ENCODE measurements at regions not wholly inside any gene's neighbourhood (a gene's known extent, or its start where the extent isn't known, plus 50 kb on each side); places are given as distances from the start of the nearest gene placed in this dataset.

DNA sequence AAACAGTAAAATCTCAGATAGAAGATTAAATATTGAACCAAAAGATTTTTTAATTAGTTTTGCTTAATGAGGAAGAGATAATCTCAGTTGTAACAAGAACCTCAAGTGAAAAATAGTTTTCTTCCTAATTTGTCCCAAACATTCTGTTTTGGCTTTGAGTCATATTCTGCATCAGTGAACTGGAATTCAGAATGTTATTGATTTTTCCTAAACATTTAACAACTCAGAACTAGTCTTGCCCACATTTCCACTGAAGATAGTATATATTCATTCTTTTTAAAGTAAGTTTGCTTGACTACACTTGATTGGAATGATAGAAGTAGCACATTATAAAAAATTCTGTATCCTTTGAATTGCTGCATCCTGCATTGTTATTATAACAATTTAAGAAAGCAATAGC, 85.7 kb upstream of the UGP2 start:
- DNase-seq (no peak), ATAC-seq (no peak)
- peaks cover 8% of the 10 kb centered on the region for H3K4me1 Mint-ChIP-seq
- peaks cover 2% of the 10 kb centered on the region for H3K27me3 Mint-ChIP-seq
- no peak overlapping the region for H3K4me3 Mint-ChIP-seq
- H3K27ac Mint-ChIP-seq, result no peak overlapping the region
- no peaks in the 10 kb centered on the region for H3K36me3 Mint-ChIP-seq
- no peaks in the 10 kb centered on the region for H3K9me3 Mint-ChIP-seq (ENCODE audit: low read depth)
- CTCF ChIA-PET, result no interaction called here

DNA sequence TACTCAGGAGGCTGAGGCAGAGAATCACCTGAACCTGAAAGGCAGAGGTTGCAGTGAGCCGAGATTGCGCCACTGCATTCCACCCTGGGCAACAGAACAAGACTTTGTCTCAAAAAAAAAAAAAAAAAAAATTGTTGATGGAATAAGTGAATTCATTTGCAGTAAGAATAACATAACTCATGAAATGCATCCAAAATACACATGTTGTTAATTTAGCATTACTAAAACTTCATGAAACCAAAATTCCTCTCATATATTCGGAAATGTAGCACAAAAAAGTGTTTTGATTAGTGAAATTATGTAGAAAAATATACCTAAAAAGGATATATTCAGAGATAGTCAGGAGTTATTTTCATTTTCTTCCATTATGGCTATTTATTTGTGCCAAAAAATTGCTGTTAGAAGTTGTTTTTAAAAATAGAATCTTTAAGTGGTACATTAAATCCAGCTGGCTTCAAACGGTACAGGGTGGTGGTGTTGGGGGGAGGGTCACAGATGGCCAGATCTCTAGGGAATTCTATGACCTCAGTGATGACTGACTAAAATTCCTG, 78.2 kb upstream of the UGP2 start:
- CTCF ChIA-PET, result no interaction called here

DNA sequence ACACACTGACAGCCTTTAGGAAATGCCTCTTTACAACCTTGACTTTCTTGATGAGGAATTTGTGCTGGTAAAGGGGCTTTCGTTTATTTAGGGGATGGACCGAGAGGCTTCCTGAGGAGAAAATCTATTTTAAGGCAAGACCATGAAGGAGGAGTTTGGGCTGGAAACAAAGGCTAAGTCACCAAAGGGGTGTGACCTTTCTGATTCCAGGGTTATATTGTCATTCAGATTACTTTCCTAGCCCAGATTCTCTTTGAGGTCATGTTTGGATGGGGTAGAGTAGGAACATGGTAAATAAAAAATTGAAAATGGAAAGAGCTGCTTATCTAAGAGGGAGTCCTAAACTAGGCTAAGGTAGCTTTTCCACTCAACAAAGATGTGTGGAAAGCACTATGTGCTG, 77.1 kb upstream of the UGP2 start:
- Mint-ChIP-seq H3K4me3 (no peak overlapping the region), H3K27ac (no peak overlapping the region), H3K27me3 (no peaks in the 10 kb centered on the region), H3K9me3 (ENCODE audit: low read depth) (no peaks in the 10 kb centered on the region), H3K36me3 (no peaks in the 10 kb centered on the region), H3K4me1 (no peaks in the 10 kb centered on the region)
- CTCF ChIA-PET, result no interaction called here
- no peak for DNase-seq
- ATAC-seq, result no peak

More for the DNA sequence above, 78.2 kb upstream of the UGP2 start:
- Mint-ChIP-seq H3K36me3 (no peaks in the 10 kb centered on the region), H3K9me3 (ENCODE audit: low read depth) (no peaks in the 10 kb centered on the region), H3K27ac (no peak overlapping the region), H3K4me3 (no peak overlapping the region), H3K27me3 (no peaks in the 10 kb centered on the region), H3K4me1 (no peaks in the 10 kb centered on the region)
- DNase-seq, result no peak
- no peak for ATAC-seq

DNA sequence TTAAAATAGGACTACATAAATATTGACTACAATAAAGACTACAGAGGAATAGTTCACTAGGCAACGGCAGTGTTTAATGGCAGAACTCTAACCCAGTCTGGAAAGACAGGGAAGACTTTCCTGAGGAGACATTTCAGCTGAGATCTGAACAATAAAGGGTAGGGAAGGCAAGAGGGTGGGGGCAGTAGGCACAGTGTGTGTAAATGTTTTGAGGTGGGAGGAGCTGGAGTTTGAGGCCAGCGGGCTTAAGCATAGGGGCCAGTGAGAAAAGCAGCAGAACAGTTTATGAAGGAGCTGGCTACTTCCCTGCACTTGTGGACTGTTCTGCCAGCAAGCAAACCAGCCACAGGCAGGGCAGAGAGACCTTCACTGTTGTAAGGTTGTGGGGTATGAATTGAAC, 76.6 kb upstream of the UGP2 start:
- Mint-ChIP-seq H3K9me3 (ENCODE audit: low read depth) (no peaks in the 10 kb centered on the region), H3K27me3 (no peaks in the 10 kb centered on the region), H3K36me3 (no peaks in the 10 kb centered on the region), H3K27ac (no peak overlapping the region), H3K4me1 (no peaks in the 10 kb centered on the region), H3K4me3 (no peak overlapping the region)
- ATAC-seq, result no peak
- DNase-seq, result no peak
- CTCF ChIA-PET, result no interaction called here

DNA sequence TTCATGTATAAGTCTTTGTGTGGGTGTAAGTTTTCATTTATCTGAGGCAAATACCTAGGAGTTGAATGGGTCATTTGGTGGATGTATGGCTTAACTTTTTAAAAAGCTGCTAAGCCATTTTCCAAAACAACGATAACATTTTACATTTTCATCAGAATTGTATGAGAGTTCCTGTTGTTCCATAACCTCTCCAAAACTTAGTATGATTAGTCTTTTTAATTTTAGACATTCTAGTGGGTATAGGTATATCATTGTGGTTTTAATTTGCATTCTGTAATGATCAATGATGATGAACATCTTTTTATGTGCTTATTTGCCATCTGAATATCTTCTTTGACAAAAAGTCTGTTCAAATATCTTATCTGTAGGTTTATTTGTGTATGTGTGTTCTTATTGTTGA, 74.4 kb upstream of the UGP2 start:
- H3K36me3 Mint-ChIP-seq, result no peaks in the 10 kb centered on the region
- CTCF ChIA-PET, result no interaction called here
- H3K9me3 Mint-ChIP-seq (ENCODE audit: low read depth), result no peaks in the 10 kb centered on the region
- no peak overlapping the region for H3K4me3 Mint-ChIP-seq
- DNase-seq, result no peak
- H3K4me1 Mint-ChIP-seq, result no peaks in the 10 kb centered on the region
- ATAC-seq, result no peak
- no peaks in the 10 kb centered on the region for H3K27me3 Mint-ChIP-seq
- H3K27ac Mint-ChIP-seq, result no peak overlapping the region

DNA sequence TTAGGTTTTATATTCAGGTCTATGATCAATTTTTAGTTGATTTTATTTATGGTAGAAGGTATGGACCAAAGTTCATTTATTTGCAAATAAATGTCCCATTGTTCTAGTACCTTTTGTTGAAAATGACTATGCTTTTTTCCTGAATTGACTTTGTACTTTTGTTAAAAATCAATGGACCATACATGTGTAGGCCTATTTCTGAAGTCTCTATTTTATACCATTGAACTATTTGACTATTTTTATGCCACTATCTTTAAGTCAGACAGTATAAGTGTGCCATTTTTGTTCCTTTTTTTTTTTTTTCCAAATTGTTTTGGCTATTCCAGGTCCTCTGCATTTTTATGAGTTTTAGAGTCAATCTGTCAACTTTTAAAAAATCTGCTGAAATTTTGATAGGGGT, 73.6 kb upstream of the UGP2 start:
- Mint-ChIP-seq H3K4me3 (no peak overlapping the region), H3K4me1 (no peaks in the 10 kb centered on the region), H3K27ac (no peak overlapping the region), H3K27me3 (no peaks in the 10 kb centered on the region), H3K36me3 (no peaks in the 10 kb centered on the region), H3K9me3 (ENCODE audit: low read depth) (no peaks in the 10 kb centered on the region)
- CTCF ChIA-PET, result no interaction called here
- ATAC-seq (no peak), DNase-seq (no peak)

DNA sequence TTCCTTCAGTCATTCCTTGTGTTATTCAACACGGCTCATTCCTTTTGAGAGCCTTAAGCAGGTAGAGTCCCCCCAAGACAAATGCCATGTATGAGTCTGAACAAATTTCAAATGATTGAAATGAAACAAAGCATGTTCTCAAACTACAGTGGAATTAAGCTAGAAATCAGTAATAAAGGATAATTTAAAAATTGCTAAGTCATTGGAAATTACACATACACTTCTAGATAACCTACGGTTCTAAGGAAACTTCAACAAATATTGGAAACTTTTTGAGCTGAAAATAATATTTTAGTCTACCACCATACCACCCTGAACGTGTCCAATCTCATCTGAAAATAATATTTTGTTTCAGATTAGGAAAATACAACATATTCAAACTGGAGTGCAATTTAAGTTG, 71.8 kb upstream of the UGP2 start:
- Mint-ChIP-seq H3K4me3 (no peak overlapping the region), H3K4me1 (no peaks in the 10 kb centered on the region), H3K36me3 (no peaks in the 10 kb centered on the region), H3K27me3 (no peaks in the 10 kb centered on the region), H3K27ac (no peak overlapping the region), H3K9me3 (ENCODE audit: low read depth) (no peaks in the 10 kb centered on the region)
- DNase-seq (no peak), ATAC-seq (no peak)
- CTCF ChIA-PET, result no interaction called here

DNA sequence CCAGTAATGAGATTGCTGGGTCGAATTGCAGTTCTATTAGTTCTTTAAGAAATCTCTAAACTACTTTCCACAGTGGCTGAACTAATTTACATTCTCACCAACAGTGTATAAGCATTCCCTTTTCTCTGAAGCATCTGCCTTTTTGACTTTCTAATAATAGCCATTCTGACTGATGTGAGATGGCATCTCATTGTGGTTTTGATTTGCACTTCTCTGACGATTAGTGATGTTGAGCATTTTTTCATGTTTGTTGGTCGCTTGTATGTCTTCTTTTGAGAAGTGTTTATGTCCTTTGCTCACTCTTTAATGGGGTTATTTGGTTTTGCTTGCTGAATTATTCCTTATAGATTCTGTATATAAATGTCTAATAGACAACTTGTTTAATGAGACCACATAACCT, 69.6 kb upstream of the UGP2 start:
- CTCF ChIA-PET, result no interaction called here
- H3K4me3 Mint-ChIP-seq, result no peak overlapping the region
- no peak for ATAC-seq
- no peaks in the 10 kb centered on the region for H3K36me3 Mint-ChIP-seq
- H3K4me1 Mint-ChIP-seq, result no peaks in the 10 kb centered on the region
- no peaks in the 10 kb centered on the region for H3K27me3 Mint-ChIP-seq
- no peaks in the 10 kb centered on the region for H3K9me3 Mint-ChIP-seq (ENCODE audit: low read depth)
- no peak for DNase-seq
- no peak overlapping the region for H3K27ac Mint-ChIP-seq

DNA sequence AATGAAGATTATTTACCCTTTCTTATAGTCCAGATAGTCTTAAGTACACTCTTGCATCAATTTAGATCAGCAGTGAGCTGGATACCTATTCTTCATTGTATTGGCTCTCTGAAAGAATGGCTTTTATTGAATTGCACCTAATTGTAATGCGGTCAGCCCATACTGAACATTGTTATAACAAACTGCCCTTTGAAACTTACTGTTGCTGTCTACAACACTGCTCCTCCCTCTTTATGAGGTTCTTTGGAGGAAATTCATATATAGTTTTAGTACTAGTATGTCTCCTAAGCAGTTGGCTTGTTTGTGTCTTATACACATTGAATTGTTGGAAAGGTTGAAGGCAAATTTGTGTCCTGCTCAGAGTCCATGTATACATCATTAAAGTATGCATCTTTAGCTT, 66.5 kb upstream of the UGP2 start:
- CTCF ChIA-PET, result interaction anchor here (1.4 kb wide), 1 partner anchor 16 kb away, joined by 3 read pairs; no protein-coding TSS in a partner anchor

DNA sequence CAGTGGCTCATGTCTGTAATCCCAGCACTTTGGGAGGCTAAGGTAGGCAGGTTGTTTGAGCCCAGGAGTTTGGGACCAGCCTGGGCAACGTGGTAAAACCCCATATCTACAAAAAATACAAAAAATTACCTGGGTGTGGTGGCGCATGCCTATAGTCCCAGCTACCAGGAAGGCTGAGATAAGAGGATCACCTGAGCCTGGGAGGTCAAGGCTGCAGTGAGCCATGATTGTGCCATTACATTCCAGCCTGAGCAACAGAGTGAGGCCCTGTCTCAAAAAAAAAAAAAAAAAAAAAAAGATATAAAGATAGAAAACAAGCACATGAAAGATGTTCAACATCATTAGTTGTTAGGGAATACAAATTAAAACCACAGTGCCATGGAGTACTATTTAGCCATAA, 65.3 kb upstream of the UGP2 start:
- Mint-ChIP-seq H3K4me3 (no peak overlapping the region), H3K9me3 (ENCODE audit: low read depth) (no peaks in the 10 kb centered on the region), H3K27ac (no peak overlapping the region), H3K4me1 (no peaks in the 10 kb centered on the region), H3K36me3 (no peaks in the 10 kb centered on the region), H3K27me3 (peaks cover 18% of the 10 kb centered on the region)
- ATAC-seq, result no peak
- DNase-seq, result no peak
- CTCF ChIA-PET, result interaction anchor here (0.6 kb wide), 1 partner anchor 139 kb away, joined by 3 read pairs; no protein-coding TSS in a partner anchor

More for the DNA sequence above, 66.5 kb upstream of the UGP2 start:
- Mint-ChIP-seq H3K4me1 (no peaks in the 10 kb centered on the region), H3K27ac (no peak overlapping the region), H3K9me3 (ENCODE audit: low read depth) (no peaks in the 10 kb centered on the region), H3K36me3 (no peaks in the 10 kb centered on the region), H3K4me3 (no peak overlapping the region), H3K27me3 (peaks cover 9% of the 10 kb centered on the region)
- DNase-seq (no peak), ATAC-seq (no peak)

DNA sequence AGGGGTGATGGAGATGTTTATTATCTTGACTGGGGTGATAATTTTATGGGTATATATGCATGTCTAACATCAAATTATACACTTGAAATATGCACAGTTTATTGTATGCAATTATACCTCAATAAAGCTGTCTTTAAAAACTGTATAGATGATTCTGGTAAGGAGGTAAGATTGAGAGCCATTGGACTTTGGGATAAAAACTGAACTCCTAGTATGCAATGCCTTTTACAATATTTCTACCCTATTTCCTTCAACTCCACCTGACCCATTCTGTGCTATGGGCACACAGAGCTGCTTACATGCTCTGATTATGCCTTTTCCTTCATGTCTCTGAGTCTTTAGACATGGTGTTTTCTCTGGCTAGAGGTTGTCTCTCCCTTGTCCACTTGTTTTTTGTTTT, 63.9 kb upstream of the UGP2 start:
- H3K4me3 Mint-ChIP-seq, result no peak overlapping the region
- CTCF ChIA-PET, result no interaction called here
- peaks cover 18% of the 10 kb centered on the region for H3K27me3 Mint-ChIP-seq
- no peaks in the 10 kb centered on the region for H3K9me3 Mint-ChIP-seq (ENCODE audit: low read depth)
- no peaks in the 10 kb centered on the region for H3K4me1 Mint-ChIP-seq
- DNase-seq (no peak), ATAC-seq (no peak)
- no peaks in the 10 kb centered on the region for H3K36me3 Mint-ChIP-seq
- H3K27ac Mint-ChIP-seq, result no peak overlapping the region

DNA sequence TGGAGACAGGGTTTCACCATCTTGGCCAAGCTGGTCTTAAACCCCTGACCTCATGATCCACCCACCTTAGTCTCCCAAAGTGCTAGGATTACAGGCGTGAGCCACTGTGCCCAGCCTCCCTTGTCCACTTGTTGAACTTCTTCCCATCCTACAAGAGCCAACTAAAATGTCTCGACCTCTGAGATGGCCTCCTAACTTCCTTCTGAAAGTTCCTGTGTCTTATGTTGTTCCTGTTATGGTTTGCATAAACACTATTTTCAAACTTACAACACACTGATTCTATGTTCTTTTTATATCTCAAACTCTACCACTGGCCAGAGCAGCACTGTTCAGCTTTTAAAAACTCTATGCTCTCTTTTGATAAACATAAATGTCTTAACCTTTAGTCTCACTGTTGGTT, 63.3 kb upstream of the UGP2 start:
- H3K4me3 Mint-ChIP-seq, result no peak overlapping the region
- no peak overlapping the region for H3K27ac Mint-ChIP-seq
- CTCF ChIA-PET, result no interaction called here
- H3K36me3 Mint-ChIP-seq, result no peaks in the 10 kb centered on the region
- ATAC-seq (no peak), DNase-seq (no peak)
- no peaks in the 10 kb centered on the region for H3K9me3 Mint-ChIP-seq (ENCODE audit: low read depth)
- H3K4me1 Mint-ChIP-seq, result no peaks in the 10 kb centered on the region
- peaks cover 18% of the 10 kb centered on the region for H3K27me3 Mint-ChIP-seq

DNA sequence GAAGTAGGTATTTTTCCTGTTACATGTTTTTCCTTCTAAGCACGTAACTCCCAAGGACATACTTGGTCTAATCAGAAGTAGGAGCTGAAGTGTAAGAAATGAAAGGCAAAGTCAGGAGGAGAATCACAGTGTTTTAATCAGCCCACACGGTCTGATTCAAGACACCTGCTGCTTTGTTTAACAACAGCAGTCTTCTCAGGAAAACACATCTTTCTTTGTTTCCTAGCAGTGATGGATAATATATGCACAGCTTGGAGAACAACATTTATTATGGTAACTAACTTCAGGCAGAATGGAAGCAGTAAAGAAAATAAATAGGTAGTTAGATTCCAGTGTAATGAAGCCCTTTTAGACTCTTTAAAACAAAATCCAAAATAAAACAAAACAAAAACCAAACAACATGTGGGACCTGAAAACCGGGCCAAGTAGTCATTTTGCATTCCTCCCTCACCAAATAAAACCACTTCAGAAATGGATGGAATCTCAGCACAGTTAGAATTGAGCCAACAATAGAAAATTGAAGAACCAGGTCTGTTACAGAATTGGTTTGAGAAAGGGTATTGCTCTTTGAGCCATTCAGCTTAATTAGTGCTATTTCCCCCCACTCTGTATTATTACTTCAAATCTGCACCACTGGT, 61.1 kb upstream of the UGP2 start:
- no peaks in the 10 kb centered on the region for H3K36me3 Mint-ChIP-seq
- DNase-seq (no peak), ATAC-seq (no peak)
- H3K27ac Mint-ChIP-seq, result no peak overlapping the region
- peaks cover 18% of the 10 kb centered on the region for H3K27me3 Mint-ChIP-seq
- no peak overlapping the region for H3K4me3 Mint-ChIP-seq
- H3K4me1 Mint-ChIP-seq, result no peaks in the 10 kb centered on the region
- no peaks in the 10 kb centered on the region for H3K9me3 Mint-ChIP-seq (ENCODE audit: low read depth)
- CTCF ChIA-PET, result no interaction called here

DNA sequence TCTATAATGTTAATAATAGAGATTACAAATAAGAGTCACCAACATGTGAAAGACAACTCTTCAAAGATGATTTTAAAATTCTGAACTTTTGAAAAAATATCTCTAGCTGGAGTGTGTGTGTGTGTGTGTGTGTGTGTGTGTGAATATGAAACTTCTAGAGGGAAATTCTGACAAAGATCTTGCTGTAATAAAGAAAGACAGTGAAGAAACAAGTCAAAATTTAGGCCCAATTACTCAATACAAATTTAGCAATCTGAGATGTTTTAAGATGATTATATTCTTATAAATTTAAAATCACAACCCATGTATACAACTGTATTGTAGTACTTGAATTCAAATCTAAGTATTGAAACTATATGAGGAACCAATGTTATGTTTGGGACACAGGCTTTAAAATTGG, 57.2 kb upstream of the UGP2 start:
- CTCF ChIA-PET, result no interaction called here
- Mint-ChIP-seq H3K4me3 (no peak overlapping the region), H3K9me3 (ENCODE audit: low read depth) (no peaks in the 10 kb centered on the region), H3K27ac (no peak overlapping the region), H3K27me3 (peaks cover 10% of the 10 kb centered on the region), H3K36me3 (no peaks in the 10 kb centered on the region), H3K4me1 (no peaks in the 10 kb centered on the region)
- ATAC-seq, result no peak
- no peak for DNase-seq

DNA sequence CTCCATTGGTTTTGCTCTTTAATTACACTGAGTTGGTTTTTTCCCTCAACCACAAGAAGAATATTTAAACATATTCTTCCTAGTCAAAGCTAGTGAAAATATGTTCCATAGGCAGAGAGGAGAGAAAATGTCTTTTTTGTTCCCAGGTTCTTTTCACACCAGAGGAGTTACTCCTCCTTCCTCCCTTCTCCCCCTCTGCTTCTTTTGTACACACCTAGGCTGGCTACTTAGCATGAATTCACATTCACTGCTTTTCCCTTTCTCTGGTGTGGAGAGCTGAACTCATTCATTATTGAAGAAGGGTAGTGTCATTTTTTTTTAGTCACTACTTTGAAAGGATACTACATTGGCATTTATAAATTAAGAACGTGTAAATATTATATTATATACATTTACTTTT, 56.6 kb upstream of the UGP2 start:
- Mint-ChIP-seq H3K36me3 (no peaks in the 10 kb centered on the region), H3K4me1 (no peaks in the 10 kb centered on the region), H3K27ac (no peak overlapping the region), H3K9me3 (ENCODE audit: low read depth) (no peaks in the 10 kb centered on the region), H3K27me3 (peaks cover 9% of the 10 kb centered on the region), H3K4me3 (no peak overlapping the region)
- DNase-seq, result no peak
- CTCF ChIA-PET, result no interaction called here
- ATAC-seq, result no peak
